ENCODE measurements at regions not wholly inside any gene's neighbourhood (a gene's known extent, or its start where the extent isn't known, plus 50 kb on each side); places are given as distances from the start of the nearest gene placed in this dataset.
A peak's percentile ranks its signal among the peaks of the same experiment; 100 is the strongest.
"Not testable (repeated sequence)": the region's sequence is repeated elsewhere in the genome, so short reads cannot be mapped to it uniquely, and the experiment has no call there.

DNA sequence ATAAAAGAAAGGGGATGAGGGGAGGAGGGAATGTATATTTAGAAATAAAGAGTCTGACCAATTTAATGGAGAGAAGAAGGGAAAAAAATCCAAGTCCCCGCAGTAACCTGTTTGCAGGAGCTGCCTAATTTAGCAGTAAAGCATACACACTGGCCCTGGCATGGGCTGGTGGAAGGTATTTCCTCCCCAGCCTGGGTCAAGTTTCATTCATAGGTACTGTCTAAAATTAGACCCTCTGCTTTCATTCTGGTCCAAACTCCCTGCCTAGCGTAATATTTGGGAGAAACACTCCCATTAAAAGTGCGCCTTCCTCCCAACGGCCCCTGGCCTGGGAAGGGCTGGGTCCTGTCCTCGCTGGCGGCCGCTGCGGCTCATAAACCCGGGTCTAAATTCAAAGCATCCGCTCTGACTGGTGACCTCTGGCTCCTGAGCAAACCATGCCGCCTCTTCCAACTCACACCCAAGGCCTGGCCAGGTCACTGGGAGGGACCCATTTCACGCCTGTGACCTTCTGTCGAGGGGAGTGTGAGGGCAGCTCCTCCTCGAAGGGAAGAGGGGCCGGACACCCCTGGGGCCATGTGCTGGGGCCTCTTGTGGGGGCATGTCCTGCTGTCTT lies 123.2 kb downstream of the FGF18 start:
- no peak for DNase-seq (ENCODE audit: low read depth in 2 of 2)

- no peak for DNase-seq (ENCODE audit: low read depth in 2 of 2)
These were observed 123.8 kb downstream of the FGF18 start for GRCh38 chr5:171543148-171543815.

GRCh38 chr5:171544913-171545765 lies 125.7 kb downstream of the FGF18 start:
- no peak for DNase-seq (ENCODE audit: low read depth in 2 of 2)

- no peak for DNase-seq (ENCODE audit: low read depth in 2 of 2)
These were observed 129.8 kb downstream of the FGF18 start for GRCh38 chr5:171549274-171549673.

DNA sequence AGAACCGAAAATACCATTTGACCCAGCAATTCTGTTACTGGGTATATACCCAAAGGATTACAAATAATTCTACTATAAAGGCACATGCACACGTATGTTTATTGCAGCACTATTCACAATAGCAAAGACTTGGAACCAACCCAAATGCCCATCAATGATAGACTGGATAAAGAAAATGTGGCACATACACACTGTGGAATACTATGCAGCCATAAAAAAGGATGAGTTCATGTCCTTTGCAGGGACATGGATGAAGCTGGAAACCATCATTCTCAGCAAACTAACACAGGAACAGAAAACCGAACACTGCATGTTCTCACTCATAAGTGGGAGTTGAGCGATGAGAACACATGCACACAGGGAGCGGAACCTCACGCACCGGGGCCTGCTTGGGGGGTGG lies 134.4 kb downstream of the FGF18 start:
- DNase-seq (ENCODE audit: low read depth in 2 of 2), result not testable (repeated sequence)

- DNase-seq (ENCODE audit: low read depth in 2 of 2), result no peak
These were observed 135.7 kb downstream of the FGF18 start for GRCh38 chr5:171555160-171555559.

- DNase-seq (ENCODE audit: low read depth in 2 of 2), result peak; percentile 7 to 14
These were observed 143.4 kb downstream of the FGF18 start for GRCh38 chr5:171562822-171563221.

DNA sequence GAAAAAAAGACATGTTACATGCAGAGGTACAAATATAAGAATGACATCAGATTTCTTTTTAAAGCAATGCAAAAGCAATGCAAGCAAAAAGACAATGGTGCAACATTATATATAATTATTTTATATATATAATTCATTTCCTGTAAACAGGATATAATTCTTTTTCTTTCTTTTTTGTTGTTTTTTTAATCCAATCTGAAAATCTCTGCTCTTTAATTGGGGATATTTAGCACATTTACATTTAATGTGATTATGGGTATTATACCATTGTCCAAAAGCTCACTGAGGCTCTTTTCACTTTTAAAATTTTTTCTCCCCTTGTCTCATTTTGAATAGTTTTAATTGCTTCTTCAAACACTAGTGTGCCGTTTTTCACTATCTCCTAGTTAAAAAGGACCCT lies 148.9 kb downstream of the FGF18 start:
- no peak for DNase-seq (ENCODE audit: low read depth in 2 of 2)

GRCh38 chr5:171569065-171569712 lies 149.7 kb downstream of the FGF18 start:
- no peak for DNase-seq (ENCODE audit: low read depth in 2 of 2)

DNA sequence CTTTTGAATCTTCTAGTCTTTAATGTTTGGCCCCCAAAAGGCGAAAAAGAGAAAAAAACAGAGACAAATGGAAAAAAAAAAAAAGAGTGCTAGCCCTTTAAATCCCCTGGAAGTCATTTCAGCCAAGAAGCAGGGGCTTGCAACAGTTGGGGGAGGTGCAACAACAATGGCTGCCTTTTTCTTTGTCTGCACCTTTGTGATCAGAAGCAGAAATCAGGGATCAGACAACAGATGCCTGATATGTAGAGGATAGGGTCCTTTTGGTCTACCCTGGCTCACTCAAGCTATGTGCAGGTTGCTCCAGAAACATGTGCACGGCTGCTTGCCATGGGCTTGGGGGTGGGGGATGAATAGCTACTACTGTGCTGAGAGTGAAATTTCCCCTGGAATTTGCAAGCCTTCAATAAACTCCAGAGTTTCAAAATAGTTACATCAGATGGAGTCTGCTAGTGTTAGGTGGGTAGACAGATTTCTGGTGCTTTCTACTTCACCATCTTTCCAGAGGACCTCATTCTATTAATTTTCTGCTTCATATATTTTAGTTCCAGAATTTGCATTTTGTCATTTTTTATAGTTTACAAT lies 150.9 kb downstream of the FGF18 start:
- no peak for DNase-seq (ENCODE audit: low read depth in 2 of 2)

GRCh38 chr5:171571663-171572062 lies 152.2 kb downstream of the FGF18 start:
- no peak for DNase-seq (ENCODE audit: low read depth in 2 of 2)

DNA sequence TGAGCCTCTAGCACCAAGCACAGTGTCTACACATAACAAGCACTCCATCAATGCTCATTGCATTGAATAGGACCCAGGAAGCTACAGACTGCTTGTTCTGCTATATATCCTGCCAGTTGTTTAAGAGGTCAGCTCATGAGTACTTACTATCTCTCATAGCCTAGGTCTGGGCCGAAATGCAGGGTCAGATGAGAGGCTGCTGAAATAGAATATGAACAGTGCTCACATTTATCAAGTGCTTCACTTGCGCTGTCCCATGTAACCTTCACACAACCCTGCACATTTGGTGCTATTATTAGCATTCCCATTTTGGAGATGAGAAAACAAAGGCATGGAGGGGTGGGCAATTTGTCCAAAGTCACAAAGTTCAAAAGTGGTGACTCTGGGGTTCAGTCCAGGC lies 153.6 kb downstream of the FGF18 start:
- no peak for DNase-seq (ENCODE audit: low read depth in 2 of 2)

GRCh38 chr5:171573451-171574225 lies 154.2 kb downstream of the FGF18 start:
- DNase-seq (ENCODE audit: low read depth in 2 of 2), result no peak

- no peak for DNase-seq (ENCODE audit: low read depth in 2 of 2)
These were observed 154.9 kb downstream of the FGF18 start for GRCh38 chr5:171574376-171574775.

- DNase-seq (ENCODE audit: low read depth in 2 of 2), result no peak
These were observed 155.9 kb downstream of the FGF18 start for GRCh38 chr5:171575386-171575785.

DNA sequence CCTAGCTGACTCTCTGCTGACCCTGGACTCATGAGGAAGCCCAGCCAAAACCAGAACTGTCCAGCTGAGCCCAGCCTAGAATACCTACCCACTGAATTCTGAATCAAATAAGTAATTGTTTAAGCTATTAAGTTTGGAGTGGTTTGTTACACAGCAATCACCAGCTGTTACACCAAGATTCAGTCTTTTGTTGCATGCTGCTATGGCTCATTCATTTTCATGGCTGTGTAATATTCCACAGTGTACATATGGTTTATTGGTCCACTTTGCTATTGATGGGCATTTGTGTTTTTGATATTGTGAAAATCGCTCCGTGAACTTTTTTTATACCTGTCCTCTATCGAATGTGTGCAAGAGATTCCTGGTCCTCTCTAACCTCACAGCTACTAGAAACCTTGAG lies 156.4 kb downstream of the FGF18 start:
- no peak for DNase-seq (ENCODE audit: low read depth in 2 of 2)

GRCh38 chr5:171577042-171577758 lies 157.8 kb downstream of the FGF18 start:
- DNase-seq (ENCODE audit: low read depth in 2 of 2), result no peak

DNA sequence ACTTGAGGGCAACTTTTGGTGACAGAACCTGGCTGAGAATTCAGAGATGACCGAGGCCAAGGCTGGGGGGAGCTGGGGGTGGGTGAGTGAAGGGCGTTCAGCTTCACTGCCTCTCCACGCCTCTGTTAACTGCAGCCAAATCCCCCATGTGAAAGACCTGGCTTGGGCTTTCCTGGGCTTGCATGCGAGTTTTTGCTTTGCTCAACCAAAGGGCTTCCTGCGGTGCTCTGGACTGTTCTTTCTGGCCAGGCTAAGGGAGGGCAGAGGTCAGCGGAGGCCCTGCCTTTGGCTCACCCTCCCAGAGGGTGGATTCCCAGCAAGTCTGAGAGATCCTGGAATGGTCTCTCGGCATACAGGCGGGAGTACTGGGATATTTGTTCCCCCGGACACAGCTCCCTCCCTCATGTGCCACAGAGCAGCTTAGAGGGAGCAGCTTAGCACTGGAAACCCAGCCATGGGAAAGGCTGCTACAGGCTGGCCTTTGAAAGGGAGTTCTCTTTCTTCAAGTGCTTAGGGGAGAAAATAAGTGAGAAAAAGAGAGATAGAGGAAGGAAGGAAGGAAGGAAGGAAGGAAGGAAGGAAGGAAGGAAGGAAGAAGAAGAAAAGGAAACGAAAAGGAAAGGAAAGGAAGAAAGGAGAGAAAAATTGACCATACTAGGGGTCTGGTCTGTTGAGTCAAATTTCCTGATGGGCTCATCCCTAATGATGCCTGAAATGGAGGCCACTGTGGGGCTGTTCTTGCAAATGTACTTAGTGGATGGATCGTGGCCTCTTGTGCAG lies 158.8 kb downstream of the FGF18 start:
- DNase-seq (ENCODE audit: low read depth in 2 of 2), result no peak

- no peak for DNase-seq (ENCODE audit: low read depth in 2 of 2)
These were observed 159.5 kb downstream of the FGF18 start for GRCh38 chr5:171578829-171579491.

All from stimulated activated CD4-positive, alpha-beta T cell treated with anti-CD3 and anti-CD28 coated beads, Interleukin-15, amount 100 ng/mL, for 48 hours (primary cell).